ENCODE measurements at regions not wholly inside any gene's neighbourhood (a gene's known extent, or its start where the extent isn't known, plus 50 kb on each side); places are given as distances from the start of the nearest gene placed in this dataset.
A peak's percentile ranks its signal among the peaks of the same experiment; 100 is the strongest.

- no peak overlapping the region for H3K4me3 ChIP-seq (ENCODE audit: control insufficient read depth in 2 of 3, extremely low read depth in 1 of 3, insufficient read depth in 2 of 3, low read depth in 1 of 3, low read length in 3 of 3)
- no peak overlapping the region for H2AFZ ChIP-seq (ENCODE audit: control insufficient read depth, low read length)
- DNase-seq (ENCODE audit: low read depth, low spot score) (no peak), FAIRE-seq (peak; percentile 95)
- no peak overlapping the region for H3K27ac ChIP-seq (ENCODE audit: control insufficient read depth, insufficient read depth, low read length)
- H3K27me3 ChIP-seq (ENCODE audit: control insufficient read depth, extremely low read depth, insufficient read depth, low read length) = no peaks in the 10 kb centered on the region
- no peak for TF ChIP-seq EZH2 (IDR thresholded peaks at IDR 0.05; ENCODE audit: low read length)
- TF ChIP-seq, protein P1, sequence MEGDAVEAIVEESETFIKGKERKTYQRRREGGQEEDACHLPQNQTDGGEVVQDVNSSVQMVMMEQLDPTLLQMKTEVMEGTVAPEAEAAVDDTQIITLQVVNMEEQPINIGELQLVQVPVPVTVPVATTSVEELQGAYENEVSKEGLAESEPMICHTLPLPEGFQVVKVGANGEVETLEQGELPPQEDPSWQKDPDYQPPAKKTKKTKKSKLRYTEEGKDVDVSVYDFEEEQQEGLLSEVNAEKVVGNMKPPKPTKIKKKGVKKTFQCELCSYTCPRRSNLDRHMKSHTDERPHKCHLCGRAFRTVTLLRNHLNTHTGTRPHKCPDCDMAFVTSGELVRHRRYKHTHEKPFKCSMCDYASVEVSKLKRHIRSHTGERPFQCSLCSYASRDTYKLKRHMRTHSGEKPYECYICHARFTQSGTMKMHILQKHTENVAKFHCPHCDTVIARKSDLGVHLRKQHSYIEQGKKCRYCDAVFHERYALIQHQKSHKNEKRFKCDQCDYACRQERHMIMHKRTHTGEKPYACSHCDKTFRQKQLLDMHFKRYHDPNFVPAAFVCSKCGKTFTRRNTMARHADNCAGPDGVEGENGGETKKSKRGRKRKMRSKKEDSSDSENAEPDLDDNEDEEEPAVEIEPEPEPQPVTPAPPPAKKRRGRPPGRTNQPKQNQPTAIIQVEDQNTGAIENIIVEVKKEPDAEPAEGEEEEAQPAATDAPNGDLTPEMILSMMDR (optimal IDR thresholded peaks at IDR 0.05 in 1 of 3, IDR thresholded peaks at IDR 0.05 in 1 of 3, conservative IDR thresholded peaks at IDR 0.05 in 1 of 3; ENCODE audit: extremely low read depth in 1 of 3, insufficient read depth in 2 of 3, low read length in 3 of 3) = no peak
- no peaks in the 10 kb centered on the region for H3K36me3 ChIP-seq (ENCODE audit: control insufficient read depth in 2 of 2, extremely low read depth in 1 of 2, insufficient read depth in 2 of 2, low read length in 2 of 2)
- no peaks in the 10 kb centered on the region for H3K79me2 ChIP-seq (ENCODE audit: control insufficient read depth, insufficient read depth, low read length)
- H3K4me1 ChIP-seq (ENCODE audit: control insufficient read depth, extremely low read depth, insufficient read depth, low read length) = peaks cover 18% of the 10 kb centered on the region
- no peak overlapping the region for H3K9ac ChIP-seq (ENCODE audit: control insufficient read depth, extremely low read depth, insufficient read depth, low read length)
- no peaks in the 10 kb centered on the region for H3K9me3 ChIP-seq (ENCODE audit: control insufficient read depth, low read depth, low read length)
- no peaks in the 10 kb centered on the region for H4K20me1 ChIP-seq (ENCODE audit: control insufficient read depth, extremely low read depth, insufficient read depth, low read length)
- H3K9me1 ChIP-seq (ENCODE audit: control insufficient read depth, extremely low read depth, insufficient read depth, low read length) = no peaks in the 10 kb centered on the region
- dilution Hi-C loops (cut with MboI; ENCODE audit: extremely low pct_ligation_motif_present, low sequenced_read_pairs) = no loop called here
- peak overlapping the region; percentile 20 for H3K4me2 ChIP-seq (ENCODE audit: control insufficient read depth, extremely low read depth, insufficient read depth, low read depth, low read length)
Observed at GRCh38 chr7:17021205-17021604, 139.4 kb upstream of the AGR3 start.

- Histone ChIP-seq H3K27ac (ENCODE audit: control insufficient read depth, insufficient read depth, low read length) (no peak overlapping the region), H2AFZ (ENCODE audit: control insufficient read depth, low read length) (no peak overlapping the region), H3K9me3 (ENCODE audit: control insufficient read depth, low read depth, low read length) (no peaks in the 10 kb centered on the region), H3K36me3 (ENCODE audit: control insufficient read depth in 2 of 2, extremely low read depth in 1 of 2, insufficient read depth in 2 of 2, low read length in 2 of 2) (no peaks in the 10 kb centered on the region), H3K79me2 (ENCODE audit: control insufficient read depth, insufficient read depth, low read length) (no peaks in the 10 kb centered on the region), H3K4me1 (ENCODE audit: control insufficient read depth, extremely low read depth, insufficient read depth, low read length) (peaks cover 18% of the 10 kb centered on the region), H3K9ac (ENCODE audit: control insufficient read depth, extremely low read depth, insufficient read depth, low read length) (no peak overlapping the region), H3K27me3 (ENCODE audit: control insufficient read depth, extremely low read depth, insufficient read depth, low read length) (no peaks in the 10 kb centered on the region), H3K4me3 (ENCODE audit: control insufficient read depth in 2 of 3, extremely low read depth in 1 of 3, insufficient read depth in 2 of 3, low read depth in 1 of 3, low read length in 3 of 3) (no peak overlapping the region), H3K9me1 (ENCODE audit: control insufficient read depth, extremely low read depth, insufficient read depth, low read length) (no peaks in the 10 kb centered on the region), H3K4me2 (ENCODE audit: control insufficient read depth, extremely low read depth, insufficient read depth, low read depth, low read length) (no peak overlapping the region), H4K20me1 (ENCODE audit: control insufficient read depth, extremely low read depth, insufficient read depth, low read length) (no peaks in the 10 kb centered on the region)
- dilution Hi-C loops (cut with MboI; ENCODE audit: extremely low pct_ligation_motif_present, low sequenced_read_pairs) = no loop called here
- TF ChIP-seq EZH2 (IDR thresholded peaks at IDR 0.05; ENCODE audit: low read length) = no peak
- TF ChIP-seq, protein P1 (optimal IDR thresholded peaks at IDR 0.05 in 1 of 3, IDR thresholded peaks at IDR 0.05 in 1 of 3, conservative IDR thresholded peaks at IDR 0.05 in 1 of 3; ENCODE audit: extremely low read depth in 1 of 3, insufficient read depth in 2 of 3, low read length in 3 of 3) = no peak
- no peak for DNase-seq (ENCODE audit: low read depth, low spot score)
- peak; percentile 5 for FAIRE-seq
Observed at GRCh38 chr7:17022920-17023319, 141.1 kb upstream of the AGR3 start.

Measured in keratinocyte (primary cell).